CD4-positive, alpha-beta T cell treated with Interleukin-6 at 100 ng/mL for 8 hours (primary cell): ENCODE measurements at regions not wholly inside any gene's neighbourhood (a gene's known extent, or its start where the extent isn't known, plus 50 kb on each side); places are given as distances from the start of the nearest gene placed in this dataset.

ENCODE experiments used
- DNase-seq: peaks from one replicate; pipeline ENCODE4 v3.0.0-alpha.2; 2020; ENCODE audit warnings: mixed read lengths, low spot score

- no peak for DNase-seq
Measured at GRCh38 chr2:217691516-217691915, 311.3 kb downstream of the TNS1 start.

DNA sequence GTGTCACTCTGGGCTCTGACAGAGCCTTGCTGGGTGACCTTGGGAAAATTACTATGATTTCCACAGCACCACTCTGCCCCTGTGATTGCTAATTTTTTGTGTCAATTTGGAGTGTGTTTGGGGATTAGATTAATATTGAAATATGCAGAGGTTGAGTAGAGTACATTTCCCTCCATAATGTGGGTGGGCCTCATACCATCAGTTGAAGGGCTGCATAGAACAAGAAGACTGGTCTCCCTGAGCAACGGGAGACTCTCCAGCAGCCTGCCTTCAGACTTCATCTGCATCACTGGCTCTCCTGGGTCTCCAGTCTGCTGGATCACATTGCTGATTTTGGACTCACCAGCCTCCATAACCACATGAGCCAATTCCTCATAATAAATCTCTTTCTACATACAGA is 313.7 kb downstream of the TNS1 start:
- DNase-seq, result no peak

DNA sequence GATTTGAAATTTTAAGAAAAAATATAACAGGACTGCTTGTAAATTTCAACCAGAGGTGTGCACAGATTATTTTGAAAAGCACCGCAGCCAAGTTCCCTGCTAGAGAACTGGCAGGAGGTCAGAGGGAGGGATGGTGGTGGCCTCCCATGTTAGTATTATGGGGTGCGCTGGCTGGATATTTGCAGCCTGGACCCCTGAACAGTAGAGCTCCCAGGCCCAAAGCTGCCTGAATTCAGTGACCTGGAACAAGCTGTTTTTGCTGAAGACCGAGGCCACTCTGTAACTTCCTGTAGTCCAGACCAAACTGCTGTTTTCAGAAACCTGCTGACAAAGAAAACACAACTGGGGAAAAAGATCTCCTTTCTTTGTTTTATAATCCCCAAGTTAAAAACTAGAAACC is 314.3 kb downstream of the TNS1 start:
- no peak for DNase-seq

DNA sequence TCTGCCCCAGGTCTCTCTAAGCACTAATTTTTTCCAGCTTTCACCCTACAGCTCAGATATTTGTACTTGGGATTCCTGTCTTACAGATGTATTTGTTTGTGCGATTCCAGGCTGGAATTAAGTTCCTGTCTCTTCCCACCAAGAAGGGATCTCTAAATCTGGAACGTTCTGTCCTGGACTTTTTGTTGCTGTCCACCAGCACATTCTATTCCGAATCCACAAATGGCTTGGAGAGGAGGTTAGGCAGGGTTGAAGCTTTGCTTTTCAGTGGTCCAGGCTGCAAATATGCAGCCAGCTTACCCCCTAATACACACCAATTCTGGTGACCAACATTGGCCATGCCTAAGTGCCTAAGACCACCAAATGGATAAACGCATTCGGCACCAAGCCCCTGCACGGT is 315.0 kb downstream of the TNS1 start:
- DNase-seq, result no peak

DNA sequence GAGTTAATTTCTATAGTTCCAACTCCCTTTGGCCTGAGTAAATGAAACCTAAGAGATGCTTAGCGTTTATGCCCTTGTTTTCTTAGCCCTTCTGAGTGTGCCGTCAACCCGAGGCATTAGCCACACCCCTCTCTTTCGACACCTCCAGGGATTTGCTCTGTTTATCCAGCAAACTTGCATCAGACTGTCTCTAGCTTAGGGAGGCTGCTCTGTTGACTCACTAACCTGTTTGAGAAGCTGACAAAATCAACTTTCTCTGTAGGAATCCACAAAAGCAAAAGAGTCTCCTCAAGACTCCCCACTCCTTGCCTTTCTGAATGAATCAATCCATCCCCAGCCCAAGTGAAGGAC is 317.6 kb downstream of the TNS1 start:
- DNase-seq, result no peak

- no peak for DNase-seq
Measured at GRCh38 chr2:217684431-217685254, 318.2 kb downstream of the TNS1 start.

GRCh38 chr2:217683106-217683870 is 319.5 kb downstream of the TNS1 start:
- no peak for DNase-seq

- DNase-seq, result no peak
Measured at GRCh38 chr2:217681791-217682190, 321.0 kb downstream of the TNS1 start.

DNA sequence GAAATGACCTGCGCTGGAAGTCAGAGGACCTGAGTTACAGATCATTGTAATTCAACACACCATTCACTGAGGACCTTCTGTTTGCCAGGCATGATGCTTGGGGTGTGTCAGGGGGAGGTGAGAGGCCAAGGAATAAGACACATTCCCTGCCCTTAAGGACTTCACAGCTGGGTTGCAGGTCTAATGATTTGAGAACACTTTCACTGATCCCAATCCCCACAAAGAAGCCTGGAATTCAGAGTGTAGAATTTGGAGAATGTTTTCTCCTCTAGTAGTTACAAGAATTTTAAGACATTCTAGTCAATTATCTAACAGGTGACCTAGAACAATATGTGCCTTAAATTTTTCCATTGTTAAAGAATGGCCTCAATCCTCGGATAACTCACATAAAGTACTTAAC is 322.4 kb downstream of the TNS1 start:
- DNase-seq, result no peak

GRCh38 chr2:217673627-217674026 is 329.2 kb downstream of the TNS1 start:
- no peak for DNase-seq

DNA sequence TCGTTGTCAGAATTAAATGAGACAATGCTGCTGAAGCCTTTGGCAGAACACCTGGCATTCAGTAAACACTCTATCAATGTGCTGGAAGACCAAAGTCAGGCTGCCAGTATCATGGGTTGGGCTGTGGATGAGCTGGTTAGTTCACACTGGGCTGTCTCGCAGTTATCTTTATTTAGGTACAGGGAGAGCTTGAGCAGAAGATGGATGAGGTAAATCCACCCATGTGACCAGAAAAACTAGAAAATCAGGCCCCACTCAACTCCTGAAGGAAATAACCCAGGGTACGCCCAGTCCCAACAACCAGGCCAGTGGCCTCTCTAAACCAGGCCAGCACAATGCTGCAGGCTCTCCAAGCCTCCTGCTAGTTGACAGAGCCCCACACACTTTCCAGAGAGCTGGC is 330.3 kb downstream of the TNS1 start:
- DNase-seq, result no peak

DNA sequence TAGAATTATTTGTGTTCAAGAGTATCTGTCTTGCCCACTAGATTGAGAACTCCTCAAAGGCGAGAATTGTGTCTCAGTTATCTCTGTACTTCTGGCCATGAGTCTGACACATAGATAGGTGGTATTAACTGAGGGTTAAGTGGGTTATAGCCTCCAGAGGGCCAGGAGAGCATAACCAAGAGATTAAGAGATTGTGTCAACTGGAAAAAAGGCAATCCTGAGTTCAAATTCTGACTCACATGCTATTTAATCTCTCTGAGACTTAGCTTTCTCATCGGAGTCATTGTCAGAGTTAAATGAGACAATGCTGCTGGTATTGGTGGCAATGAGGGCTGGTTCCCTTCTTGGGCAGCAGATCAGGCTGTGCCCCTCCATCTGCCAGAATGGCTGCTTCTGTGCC is 330.9 kb downstream of the TNS1 start:
- no peak for DNase-seq

GRCh38 chr2:217671075-217671474 is 331.7 kb downstream of the TNS1 start:
- DNase-seq, result no peak

GRCh38 chr2:217669831-217670230 is 333.0 kb downstream of the TNS1 start:
- no peak for DNase-seq

- DNase-seq, result no peak
Measured at GRCh38 chr2:217667512-217667911, 335.3 kb downstream of the TNS1 start.

- DNase-seq, result no peak
Measured at GRCh38 chr2:217667035-217667434, 335.8 kb downstream of the TNS1 start.

DNA sequence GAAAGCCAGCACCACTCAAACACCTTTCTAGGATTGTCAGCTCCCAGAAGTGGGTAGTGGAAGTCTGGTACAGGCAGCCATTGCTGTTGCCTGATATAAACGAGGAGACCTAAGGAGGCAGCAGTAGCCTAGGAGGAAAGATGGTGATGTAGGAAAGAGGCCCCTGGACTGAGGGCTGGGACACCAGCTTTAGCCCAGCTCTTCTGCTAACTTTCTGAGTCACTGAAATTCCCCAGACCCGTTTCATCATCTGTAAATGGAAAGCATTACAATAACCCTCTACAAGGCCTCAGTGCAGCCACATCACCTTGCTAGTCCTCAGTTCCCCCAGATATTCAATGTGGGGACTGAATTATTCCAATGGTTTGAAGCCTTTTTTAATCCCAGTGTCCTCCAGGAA is 336.5 kb downstream of the TNS1 start:
- no peak for DNase-seq

DNA sequence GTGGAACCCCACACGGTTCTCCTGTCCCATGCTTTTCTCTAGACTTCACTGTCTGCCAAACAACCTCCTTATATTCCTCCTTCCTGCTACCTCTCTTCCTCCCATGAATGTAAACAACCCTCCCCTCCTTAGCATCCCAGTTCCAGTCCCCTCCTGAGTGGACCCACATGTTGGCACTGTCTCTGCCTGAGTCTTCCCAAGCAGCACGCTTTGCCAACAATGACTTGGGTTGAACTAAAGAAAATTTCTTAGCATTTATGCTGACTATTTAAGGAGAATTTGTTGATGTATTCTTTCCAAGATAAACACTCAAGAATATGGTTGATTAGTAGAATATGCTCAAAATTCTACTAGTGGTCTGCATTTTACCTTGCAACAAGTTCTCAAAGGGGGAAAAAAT is 338.0 kb downstream of the TNS1 start:
- no peak for DNase-seq

DNA sequence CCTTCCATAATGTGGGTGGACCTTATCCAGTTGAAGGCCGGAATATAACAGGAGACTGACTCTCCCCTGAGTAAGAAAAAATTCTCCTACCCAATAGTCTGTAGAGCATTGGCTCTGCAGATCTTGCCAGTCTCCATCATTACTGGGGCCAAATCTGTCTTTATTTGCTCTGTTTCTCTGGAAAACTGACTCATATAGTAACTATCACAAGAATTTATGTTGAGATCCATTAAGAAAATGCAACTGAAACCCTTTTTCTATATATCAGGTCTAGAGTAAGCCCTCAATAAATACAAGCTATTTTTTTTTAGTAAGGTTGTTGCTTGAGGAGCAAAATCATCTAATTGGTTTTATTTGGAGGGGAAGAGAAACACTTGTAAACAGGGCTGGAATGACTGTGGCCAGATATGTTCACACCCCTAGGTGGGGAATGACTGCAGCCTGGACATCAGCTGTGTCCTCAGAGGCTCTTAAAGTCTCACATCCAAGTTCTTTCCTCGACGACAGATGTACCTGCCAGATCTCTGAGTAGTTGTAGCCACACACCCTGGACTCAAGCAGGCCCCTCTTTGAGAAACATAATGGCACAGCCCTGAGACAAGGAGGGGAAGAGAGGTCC is 339.7 kb downstream of the TNS1 start:
- no peak for DNase-seq

DNA sequence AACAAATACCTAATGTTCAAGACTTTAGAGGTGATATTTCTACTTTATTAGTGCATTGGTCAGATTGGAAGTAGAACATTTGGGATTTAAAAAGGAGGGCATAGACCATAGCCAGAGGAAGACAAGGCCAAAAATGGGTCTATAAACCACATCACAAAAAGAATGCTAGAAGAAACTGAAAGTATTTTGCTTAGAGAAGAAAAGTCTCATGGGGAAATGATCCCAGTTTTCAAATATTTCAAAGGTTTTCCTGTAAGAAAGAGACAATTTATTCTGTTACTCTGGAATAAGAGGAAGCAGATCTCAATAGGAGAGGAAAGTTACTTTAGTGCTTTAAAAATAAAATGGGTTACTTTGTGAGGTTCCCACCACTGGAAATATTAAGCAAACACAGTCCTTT is 341.4 kb downstream of the TNS1 start:
- no peak for DNase-seq

- no peak for DNase-seq
Measured at GRCh38 chr2:217660423-217660822, 342.4 kb downstream of the TNS1 start.

DNA sequence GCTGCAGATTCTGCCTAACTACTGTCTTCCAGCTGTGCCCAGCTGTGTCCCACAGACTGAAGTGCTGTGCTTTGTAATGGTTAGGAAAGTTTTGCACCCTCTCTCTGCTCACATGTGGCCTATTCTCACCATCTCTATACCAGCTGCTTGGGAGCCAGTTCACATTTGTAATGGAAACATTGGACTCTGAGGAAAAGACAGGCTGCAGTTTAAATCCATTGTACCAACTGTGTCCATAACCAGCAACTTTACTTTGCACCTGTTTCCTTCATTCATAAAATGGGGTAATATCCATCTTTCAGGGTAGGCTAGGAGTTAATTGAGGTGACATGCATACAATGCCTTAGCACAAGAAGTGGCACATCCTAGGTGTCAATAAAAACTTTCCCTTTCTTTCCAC is 344.0 kb downstream of the TNS1 start:
- DNase-seq, result no peak

DNA sequence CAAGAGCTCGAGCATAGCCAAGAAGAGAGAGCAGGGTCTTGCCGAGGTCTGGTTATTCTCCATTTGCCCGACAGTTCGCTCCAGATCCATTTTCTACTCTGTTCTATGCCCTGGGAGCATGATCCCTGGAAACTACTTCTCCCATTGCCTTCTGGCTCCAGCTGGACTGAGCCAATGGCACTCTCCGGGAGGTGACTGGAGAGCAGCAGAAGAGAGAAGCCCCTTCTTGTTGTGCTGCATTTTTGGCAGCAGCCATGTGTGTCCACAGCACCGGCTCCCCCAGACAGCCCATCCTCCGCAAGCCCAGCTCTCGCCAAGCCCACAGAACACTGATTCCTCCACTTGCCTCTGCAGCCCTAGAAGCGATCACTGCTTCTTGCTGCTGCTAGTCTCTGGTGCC is 345.5 kb downstream of the TNS1 start:
- no peak for DNase-seq
